HG03565 (cell line): ENCODE measurements at regions not wholly inside any gene's neighbourhood (a gene's known extent, or its start where the extent isn't known, plus 50 kb on each side); places are given as distances from the start of the nearest gene placed in this dataset.

ENCODE experiments used
- ATAC-seq: cut with Tn5 transposase; IDR thresholded peaks from one replicate; pipeline ENCODE4 v1.9.1; 2021; ENCODE audit warnings: mild to moderate bottlenecking, moderate library complexity; ENCODE audit not compliant: unreplicated experiment

- no peak for ATAC-seq
These were observed 648.3 kb upstream of the CFAP20DC start for GRCh38 chr3:59698091-59698490.

GRCh38 chr3:59696783-59697182 is 647.0 kb upstream of the CFAP20DC start:
- no peak for ATAC-seq

GRCh38 chr3:59695860-59696259 is 646.0 kb upstream of the CFAP20DC start:
- no peak for ATAC-seq

- no peak for ATAC-seq
These were observed 642.3 kb upstream of the CFAP20DC start for GRCh38 chr3:59692117-59692516.

GRCh38 chr3:59690886-59691285 is 641.1 kb upstream of the CFAP20DC start:
- no peak for ATAC-seq

- ATAC-seq = no peak
These were observed 638.8 kb upstream of the CFAP20DC start for GRCh38 chr3:59688636-59689035.

GRCh38 chr3:59685432-59685831 is 635.6 kb upstream of the CFAP20DC start:
- ATAC-seq = no peak

- no peak for ATAC-seq
These were observed 634.9 kb upstream of the CFAP20DC start for GRCh38 chr3:59684766-59685165.

- ATAC-seq = no peak
These were observed 631.1 kb upstream of the CFAP20DC start for GRCh38 chr3:59680919-59681318.

- ATAC-seq = no peak
These were observed 628.2 kb upstream of the CFAP20DC start for GRCh38 chr3:59677747-59678702.

GRCh38 chr3:59675495-59675894 is 625.7 kb upstream of the CFAP20DC start:
- ATAC-seq = no peak

- ATAC-seq = no peak
These were observed 613.4 kb upstream of the CFAP20DC start for GRCh38 chr3:59663076-59663850.

- no peak for ATAC-seq
These were observed 611.2 kb upstream of the CFAP20DC start for GRCh38 chr3:59660852-59661625.

GRCh38 chr3:59660376-59660775 is 610.6 kb upstream of the CFAP20DC start:
- no peak for ATAC-seq

- no peak for ATAC-seq
These were observed 609.9 kb upstream of the CFAP20DC start for GRCh38 chr3:59659755-59660154.

- ATAC-seq = no peak
These were observed 609.0 kb upstream of the CFAP20DC start for GRCh38 chr3:59658866-59659265.

GRCh38 chr3:59658274-59658673 is 608.4 kb upstream of the CFAP20DC start:
- no peak for ATAC-seq

- ATAC-seq = no peak
These were observed 605.7 kb upstream of the CFAP20DC start for GRCh38 chr3:59655418-59656015.

GRCh38 chr3:59654480-59655417 is 604.9 kb upstream of the CFAP20DC start:
- ATAC-seq = no peak

- ATAC-seq = no peak
These were observed 604.3 kb upstream of the CFAP20DC start for GRCh38 chr3:59654123-59654479.
